ENCODE measurements at regions not wholly inside any gene's neighbourhood (a gene's known extent, or its start where the extent isn't known, plus 50 kb on each side); places are given as distances from the start of the nearest gene placed in this dataset.

DNA sequence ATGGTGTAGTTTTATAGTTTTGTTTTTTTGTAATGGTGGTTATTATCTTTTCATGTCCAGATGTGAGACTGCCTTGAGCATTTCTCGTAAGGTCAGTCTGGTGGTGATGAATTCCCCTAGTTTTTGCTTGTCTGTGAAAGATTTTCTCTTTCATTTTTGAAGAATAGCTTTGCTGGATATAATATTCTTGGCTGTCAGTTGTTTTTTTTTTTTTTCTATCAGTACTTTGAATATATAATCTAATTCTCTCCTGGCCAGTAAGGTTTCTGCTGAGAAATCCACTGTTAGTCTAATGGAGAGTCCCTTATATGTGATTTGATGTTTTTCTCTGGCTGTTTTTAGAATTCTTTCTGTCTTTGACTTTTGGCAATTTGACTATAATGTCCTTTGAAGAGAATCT is 106.9 kb downstream of the CARTPT start:
- no peak for DNase-seq

DNA sequence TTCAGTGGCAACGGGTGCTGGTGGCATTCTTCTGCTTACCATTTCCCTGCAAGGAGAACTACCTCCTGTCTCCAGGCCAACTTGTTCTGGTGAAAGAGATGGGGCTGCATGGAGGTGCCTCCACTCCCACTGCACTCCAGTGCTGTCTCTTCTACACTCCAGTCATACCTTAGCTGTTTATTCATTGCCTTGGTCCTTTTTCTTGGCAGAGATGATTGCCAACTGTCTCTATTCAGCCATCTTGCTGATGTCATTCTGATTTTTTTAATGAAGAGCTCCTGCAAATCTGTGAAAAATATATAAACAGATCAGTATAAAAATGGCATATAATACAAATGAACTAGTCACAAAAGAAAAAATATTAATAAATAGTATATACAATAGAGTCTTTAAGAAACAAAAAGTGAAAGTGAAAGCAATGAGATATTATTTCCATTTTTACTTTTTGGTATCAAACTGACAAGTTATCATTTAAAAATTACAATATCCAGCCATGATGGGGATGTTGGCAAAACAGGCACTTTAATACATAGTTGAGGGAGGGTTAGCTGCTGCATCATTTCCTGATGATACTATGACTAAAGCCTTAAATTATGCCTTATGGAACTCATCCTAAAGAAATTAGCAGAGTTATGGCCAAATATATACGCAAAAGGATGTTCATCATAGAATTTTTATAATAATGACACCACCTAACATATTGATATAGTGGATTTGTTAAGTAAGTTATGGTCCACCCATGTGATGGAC is 109.4 kb downstream of the CARTPT start:
- DNase-seq = no peak

DNA sequence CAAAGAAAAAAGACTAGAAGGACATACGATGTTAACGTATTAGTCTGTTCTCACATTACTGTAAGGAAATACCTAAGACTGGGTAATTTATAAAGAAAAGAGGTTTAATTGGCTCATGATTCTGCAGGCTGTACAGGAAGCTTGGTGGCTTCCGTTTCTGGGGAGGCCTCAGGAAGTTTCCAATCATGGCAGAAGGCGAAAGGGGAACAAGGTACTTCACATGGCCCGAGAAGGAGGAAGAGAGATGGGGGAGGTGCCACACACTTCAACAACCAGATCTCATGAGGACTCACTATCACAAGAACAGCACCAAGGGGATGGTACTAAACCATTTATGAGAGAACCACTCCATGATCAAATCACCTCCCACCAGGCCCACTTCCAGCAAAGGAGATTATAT is 110.1 kb downstream of the CARTPT start:
- no peak for DNase-seq

DNA sequence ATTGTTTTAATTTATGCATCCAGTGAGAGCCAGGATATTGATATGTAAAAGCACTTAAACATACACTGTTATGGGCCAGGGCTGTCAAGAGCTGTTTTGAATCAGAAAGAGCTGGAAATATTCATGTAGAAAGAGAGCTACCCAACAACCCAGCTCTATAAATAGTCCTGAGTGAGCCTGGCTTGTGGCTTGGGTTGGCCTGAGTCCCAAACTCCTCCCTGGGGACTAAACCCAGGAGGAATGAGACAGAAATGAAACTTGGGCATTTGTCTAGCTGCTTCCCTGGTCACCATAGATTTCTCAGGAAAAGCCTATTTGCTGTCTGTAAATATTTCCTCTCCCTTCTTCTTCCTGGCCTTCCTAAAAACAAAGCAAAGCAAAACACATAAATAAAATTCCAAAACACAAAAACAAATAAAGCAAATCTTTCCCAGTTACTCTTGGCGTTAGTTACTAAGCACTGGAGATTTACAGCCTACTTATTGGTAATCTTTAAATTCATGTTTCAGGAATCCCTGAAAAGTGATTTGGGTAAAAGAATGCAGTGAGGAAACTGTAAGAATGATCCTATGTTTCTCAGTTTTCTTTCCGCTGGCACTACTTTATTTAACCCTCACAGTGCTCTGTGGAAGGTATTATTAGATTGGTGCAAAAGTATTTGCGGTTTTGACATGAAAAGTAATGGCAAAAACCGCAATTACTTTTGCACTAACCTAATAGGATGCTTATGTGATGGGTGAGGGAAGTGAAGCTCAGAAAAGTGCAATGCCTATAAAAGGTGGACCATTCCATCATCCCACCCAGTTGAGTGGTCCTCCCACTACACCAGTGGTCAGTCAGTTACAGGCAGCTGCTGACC is 111.8 kb downstream of the CARTPT start:
- no peak for DNase-seq

DNA sequence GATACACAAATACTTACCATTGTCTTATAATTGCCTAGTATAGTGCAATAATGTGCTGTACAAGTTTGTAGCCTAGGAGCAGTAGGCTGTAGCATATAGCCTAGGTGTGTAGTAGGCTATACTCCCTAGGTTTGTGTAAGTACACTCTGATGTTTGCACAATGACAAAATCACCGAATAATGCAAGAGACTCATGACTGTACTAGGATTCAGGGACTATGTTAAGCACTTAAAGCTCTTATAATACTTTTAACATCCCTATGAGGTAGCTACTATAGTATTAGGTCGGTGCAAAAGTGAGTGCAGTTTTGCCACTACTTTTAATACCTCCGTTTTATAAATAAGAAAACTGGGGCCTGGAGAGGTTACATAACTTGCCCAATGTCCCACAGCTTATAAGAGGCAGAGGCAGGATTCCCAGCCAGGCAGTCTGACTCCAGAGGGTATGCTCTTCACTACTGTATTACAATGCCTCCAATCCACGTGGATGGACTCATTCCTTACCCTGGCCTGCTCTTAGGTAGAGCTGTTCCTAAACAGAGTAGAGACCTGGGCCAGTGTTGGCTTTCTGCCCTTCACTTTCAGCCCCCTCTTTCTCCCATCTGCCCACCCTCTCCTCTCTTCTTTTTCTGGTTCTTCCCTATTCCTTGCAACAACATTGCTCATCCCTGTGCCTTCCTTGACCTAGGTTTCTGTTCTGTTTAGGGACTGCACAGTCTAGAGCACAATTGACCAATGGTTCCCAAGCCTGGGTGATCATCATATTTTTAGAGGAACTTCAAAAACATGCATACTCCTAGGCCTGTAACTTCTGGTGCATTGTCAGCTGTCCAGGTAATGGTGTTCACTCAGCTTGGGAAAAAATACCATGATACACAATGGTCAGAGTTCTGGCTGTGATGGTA is 114.0 kb downstream of the CARTPT start:
- no peak for DNase-seq

DNA sequence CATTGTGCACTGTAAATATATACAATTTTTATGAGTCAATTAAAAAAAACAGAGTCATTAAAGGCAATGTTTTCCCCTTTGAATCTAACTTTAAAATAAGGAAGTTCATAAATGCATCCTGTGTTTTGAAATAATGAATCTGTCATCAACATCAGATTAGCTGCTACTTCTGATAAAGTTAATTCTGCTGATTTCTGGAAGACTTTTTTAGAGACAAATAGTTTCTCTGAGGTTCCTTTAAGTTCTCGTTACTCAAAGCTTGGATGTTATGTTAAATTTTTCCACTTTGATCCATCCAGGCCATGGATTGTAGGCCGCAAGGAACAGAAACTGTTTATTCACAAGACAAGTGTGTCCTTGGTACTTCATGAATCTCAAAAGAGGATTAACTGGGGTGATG is 115.5 kb downstream of the CARTPT start:
- DNase-seq = no peak

DNA sequence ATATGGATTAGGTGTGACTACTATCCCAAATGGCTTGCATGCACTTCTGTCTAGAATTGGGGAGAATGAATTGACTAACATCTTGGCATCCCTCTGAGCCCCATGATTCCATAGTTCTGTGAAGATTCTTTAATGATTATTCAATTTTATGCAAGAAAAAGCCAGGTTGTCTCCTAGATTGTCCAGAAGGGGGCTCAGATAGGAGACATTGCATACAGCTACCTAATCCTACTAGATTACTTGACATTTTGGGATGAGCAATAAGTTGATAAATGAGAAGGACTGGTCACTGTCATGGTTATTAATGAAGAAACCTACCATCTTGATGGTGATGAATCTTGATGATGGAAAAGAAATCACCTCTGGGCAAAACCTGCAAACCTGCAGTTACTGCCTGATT is 117.0 kb downstream of the CARTPT start:
- no peak for DNase-seq

DNA sequence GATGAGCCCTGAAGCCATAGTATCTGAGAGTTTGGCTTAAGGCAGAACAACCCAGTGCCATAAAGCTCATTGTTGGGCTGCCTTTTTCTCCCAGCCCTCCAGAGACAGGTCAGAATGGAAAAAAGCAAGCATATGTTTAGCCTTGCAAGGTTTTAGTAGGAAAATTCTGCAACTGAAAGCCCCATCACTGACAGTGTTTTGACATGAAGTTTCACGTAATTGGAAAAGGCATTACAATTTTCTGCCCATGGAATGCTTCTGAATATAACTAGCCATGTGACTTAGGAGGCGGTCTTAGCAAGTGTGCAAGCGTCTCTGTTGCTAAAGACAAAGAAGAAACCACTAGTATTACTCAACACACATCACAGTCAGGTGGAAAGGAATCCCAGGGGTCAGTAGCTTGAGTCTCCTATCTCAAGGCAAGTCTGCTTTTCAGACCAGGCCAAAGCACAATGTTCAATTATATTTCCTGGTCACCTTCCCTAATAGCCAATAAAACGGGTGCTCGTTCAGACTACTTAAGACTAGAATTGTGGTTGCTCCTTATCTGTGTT is 117.6 kb downstream of the CARTPT start:
- no peak for DNase-seq

DNA sequence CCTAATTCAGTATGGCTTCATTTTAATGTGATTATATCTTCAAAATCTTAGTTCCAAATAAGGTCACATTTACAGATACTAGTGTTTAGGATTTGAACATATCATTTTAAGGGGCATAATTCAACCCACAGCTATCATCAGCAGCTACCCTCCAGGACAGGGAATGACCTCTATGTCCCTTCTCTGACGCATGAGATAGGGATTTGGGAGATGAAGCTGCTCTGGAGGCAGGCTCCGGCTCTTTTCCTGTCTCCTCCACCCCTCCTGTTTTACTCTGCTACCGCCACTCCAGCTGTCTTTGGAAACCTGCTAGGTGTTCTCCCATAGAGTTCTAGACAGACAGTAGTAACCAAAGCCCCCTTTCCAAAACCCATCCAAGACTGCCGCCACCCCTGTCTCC is 119.2 kb downstream of the CARTPT start:
- DNase-seq = no peak

DNA sequence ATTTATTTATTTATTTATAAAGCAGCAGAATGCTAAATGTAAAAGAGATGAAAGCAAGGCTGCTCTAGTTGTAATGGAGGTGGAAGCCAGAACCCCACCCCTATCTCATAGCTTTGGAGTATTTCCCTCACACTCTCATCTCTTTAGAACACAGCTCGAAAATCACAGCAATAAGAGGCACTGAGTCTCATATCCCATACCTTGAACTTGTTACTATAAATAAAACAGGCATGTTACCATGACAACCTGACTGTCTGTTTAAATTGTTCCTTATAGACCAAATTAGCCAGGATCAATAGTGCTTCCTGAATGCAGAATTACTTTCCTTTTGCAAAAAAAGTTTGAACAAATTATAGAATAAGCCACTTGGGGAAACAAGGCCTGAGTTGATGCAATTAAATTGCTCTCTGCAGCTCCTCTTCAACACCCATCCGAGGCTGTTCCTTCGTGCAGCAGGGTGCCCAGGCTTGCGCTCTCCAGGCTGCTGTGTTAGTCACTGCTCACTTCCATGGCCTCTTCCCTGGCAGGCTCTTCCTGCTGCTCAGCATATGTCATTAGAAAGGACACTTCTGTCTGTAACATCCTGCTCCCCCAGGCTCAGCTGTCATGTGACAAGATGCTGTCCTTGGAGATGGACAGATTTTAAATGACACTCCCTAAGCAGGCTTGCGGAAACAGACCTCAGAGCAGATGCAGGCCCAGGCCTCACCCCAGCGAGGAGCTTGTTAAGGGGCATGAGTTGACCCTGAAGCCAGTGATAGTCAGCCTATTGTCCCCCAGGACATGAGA is 120.2 kb downstream of the CARTPT start:
- no peak for DNase-seq

DNA sequence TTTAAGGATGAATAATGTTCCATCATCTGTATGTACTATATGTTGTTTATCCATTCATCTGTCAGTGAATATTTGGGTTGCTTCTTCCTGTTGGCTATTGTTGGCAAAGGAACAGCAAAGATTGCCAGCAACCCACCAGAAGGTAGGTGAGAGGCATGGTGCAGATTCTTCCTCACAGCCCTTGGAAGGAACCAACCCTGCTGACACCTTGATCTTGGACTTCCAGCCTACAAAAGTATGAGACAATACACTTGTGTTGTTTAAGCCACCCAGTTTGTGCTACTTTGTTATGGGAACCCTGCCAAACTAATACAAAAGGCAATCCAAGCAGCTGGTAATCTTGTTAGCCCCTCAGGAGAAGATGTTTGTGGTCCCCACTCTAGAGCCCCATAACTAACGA is 122.0 kb downstream of the CARTPT start:
- no peak for DNase-seq

DNA sequence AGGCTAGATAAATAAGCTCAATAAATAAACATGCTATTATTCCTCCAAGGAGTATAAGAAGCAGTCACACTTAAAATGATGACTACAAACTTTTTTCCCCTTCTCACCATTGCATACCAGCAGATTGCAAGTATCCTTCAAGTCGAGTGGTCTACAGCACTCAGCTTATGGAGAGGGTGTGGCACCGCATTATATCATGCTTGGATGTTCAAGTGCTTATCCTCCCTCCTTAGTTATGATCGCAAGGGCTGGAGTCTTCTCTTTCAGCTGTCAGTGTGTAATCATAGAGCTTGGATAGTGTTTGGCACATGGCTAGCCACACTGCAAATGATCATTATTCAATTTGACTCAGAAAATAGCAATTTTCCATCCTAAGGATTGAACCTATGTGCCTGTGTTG is 124.0 kb downstream of the CARTPT start:
- DNase-seq = no peak

DNA sequence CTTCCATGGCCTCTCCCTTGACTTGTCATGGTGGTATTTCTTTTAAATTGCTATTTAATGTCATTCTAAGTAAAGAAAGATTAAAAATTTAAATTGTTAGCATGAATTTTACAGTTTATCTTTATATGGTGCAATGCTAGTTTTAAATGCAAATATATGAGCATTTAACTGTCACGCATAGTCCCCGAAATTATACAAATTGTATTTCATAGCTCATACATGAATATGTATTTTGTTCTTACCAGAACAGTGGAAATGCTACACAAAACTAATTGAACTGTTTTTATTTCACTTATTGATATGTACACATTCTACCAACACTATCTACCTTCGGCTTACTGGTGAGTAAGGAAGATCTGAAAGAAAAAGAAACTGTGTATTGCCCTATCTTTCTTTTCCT is 125.8 kb downstream of the CARTPT start:
- DNase-seq = no peak

DNA sequence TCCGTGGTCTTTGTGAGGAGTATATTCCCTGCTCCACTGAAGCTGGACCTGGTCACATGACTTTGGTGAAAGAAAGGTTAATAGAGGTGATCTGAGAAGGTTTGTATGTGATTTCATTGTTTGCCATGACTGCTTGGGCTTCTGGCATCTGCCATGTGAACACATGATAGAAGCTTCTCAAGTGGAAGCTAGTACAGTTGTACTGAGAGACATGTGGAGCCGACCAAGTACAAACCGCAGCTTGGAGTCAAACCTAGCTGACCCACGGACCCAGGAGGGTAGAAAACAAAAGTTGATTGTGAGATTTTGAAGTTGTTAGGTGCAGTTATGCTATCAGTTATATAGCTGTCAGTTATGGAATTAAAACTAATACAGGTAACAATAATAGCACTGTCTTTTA is 140.4 kb downstream of the CARTPT start:
- no peak for DNase-seq

DNA sequence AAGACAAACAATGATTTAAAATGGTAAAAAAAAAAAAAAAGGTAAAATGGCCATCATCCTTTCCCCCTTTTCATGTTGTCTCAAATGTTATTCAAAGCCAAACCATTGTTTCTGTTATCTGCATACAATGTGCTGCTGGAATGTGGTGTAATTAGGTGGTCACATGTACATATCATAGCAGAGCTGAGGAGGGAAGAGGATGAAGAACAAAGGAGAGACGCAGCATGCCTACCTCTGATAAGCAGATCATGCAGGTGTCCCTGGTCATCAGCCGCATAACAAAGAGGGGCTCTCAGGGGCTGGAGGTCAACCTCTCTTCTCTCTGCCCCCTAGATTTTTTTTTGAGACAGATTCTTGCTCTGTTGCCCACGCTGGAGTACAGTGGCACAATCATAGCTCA is 141.0 kb downstream of the CARTPT start:
- no peak for DNase-seq

DNA sequence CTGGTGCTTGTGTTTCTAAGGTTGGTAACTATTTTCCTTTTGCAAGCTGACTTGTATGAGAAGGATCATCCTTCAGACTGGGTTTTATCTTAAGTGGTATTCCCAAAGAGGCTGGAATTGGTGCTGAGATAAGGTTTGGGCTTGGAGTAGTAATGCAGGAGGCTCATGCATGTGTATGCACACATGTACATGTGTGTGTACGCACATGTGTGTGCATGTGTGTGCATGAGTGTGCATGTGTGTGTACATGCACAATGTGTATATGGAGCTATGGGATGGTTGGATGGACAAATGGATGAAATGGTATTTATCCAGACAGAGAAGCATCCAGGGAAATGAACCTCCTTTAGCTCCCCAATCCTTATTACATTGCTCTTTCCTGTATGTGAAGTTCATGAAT is 142.6 kb downstream of the CARTPT start:
- no peak for DNase-seq

DNA sequence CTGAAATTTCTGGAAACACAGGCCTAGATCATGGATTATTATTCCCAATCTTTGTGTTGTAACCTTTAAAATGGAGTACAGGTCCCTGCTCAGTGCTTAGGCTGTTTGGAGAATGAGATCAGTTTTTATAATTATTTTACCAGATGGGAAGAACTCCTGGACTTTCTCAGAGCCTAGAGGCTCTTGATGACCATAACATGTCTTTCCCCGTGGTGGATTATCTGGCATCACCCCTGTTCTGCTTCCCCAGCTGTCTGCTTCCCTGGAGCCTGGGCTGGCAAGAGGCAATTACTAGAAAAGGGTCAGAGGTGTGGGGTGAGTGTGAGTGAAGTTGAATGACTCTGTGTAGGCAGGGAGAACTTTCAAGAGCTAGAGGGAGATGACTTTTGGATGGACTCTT is 143.0 kb downstream of the CARTPT start:
- no peak for DNase-seq

DNA sequence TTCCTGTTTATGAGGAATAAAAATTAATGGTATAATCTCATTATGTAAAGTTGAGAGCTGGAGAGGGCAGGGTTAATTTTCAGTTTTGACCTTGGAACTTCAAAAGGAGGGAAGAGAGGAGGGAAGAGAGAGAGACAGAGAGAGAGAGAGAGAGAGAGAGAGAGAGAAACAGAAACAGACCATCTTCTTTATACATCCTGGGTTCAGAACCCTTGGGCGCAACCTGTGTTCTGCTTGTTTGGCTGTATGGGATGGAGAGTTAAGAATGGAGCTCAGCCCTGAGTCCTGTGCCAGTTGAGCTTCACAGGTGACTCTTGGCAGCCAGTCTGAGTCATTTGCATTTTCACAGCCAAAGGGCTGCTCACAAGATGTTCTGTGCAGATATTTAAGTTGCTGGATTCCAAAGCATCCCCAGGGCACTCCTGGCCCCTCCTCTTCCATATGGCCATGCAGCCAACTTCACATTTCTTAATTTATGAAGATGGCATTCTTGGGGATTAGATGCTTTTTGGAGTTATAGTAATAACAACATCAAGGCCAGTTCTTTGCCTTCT is 143.5 kb downstream of the CARTPT start:
- DNase-seq = no peak

DNA sequence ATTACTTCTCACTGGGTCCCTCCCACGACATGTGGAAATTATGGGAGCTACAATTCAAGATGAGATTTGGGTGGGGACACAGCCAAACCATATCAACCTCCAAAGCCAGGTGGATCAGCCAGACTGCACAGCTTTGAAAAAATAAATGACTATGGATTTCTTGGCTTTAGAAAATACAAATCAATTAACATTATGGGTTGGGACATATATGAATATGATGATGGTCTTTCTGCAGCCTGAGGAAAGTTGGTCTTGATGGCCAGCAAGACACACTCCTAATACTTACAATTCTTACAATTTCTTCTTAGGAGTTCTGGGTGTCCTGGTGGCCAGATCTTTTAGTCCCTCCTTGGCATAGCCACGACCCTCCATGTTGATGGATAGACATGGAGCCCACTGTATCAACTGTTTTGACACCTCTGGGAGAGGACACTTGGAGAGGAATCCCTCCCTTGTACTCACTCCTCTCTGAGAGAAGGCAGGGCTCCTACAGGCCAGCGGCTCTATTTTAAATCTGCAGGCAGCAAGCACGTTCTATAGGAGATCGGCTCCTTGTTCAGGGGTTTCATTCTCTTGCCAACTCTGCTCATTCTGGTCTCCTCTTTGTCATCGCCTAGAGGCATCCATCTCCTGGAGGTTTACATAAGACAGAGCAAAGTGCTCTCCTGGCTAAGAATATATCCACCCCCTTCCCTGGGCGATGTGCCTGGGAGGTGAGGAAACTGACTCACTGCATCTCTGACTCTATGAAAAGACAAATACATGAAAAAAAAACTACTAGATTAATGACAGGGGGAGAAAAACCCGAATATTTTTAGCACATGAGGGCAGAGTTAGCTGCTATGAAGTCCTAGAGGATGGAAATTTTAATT is 145.9 kb downstream of the CARTPT start:
- no peak for DNase-seq

DNA sequence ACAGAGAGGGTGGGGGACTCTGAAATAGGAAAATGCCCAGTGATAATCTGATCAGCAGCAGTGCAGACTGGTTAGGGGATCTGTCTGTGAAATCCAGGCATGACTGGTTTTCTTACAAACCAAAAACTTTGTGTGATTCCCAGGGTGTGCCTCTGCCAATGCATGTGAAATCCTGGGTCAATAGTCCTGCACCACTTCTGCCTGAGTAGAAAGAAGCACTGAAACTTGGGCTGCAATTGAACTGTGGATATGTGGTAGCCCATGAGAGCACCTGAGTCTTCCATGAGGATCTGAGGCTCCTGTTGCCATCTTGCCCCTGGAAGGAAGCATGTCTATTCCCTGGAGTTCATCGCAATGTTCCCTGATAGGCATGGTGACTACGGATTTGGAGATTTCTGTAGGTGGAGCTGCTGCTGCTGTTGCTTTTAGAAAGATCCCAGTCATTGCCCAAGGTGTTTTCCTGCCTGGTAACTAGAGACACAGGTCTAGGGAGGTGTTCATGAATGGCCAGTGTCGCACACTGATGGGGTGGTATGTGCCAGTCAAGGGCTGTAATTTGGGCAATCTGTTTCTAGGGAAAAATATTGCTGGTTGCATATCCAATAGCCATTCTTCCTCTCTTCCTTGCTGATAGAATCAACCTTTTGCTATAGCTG is 146.7 kb downstream of the CARTPT start:
- DNase-seq = no peak
